ENCODE measurements at regions not wholly inside any gene's neighbourhood (a gene's known extent, or its start where the extent isn't known, plus 50 kb on each side); places are given as distances from the start of the nearest gene placed in this dataset.

DNA sequence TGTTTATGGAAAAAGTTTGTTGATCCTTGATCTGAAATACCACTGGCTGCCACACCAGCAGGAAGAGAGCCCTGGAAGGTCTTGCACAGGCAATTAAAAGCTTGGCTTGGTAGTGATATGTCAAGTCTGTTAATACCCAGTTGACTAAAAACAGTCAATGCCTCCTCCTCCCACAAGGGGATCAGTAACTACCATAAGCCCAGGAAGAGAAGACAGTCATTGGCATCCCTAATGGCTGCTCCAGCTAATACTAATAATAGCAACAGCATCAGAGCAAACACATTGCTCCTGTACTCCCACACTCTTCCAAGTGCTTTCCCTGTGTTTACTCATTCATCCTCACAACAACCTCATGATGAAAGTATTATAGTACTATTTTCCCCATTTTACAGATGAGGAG is 528.6 kb downstream of the TAFA4 start:
- TF ChIP-seq, protein P1, sequence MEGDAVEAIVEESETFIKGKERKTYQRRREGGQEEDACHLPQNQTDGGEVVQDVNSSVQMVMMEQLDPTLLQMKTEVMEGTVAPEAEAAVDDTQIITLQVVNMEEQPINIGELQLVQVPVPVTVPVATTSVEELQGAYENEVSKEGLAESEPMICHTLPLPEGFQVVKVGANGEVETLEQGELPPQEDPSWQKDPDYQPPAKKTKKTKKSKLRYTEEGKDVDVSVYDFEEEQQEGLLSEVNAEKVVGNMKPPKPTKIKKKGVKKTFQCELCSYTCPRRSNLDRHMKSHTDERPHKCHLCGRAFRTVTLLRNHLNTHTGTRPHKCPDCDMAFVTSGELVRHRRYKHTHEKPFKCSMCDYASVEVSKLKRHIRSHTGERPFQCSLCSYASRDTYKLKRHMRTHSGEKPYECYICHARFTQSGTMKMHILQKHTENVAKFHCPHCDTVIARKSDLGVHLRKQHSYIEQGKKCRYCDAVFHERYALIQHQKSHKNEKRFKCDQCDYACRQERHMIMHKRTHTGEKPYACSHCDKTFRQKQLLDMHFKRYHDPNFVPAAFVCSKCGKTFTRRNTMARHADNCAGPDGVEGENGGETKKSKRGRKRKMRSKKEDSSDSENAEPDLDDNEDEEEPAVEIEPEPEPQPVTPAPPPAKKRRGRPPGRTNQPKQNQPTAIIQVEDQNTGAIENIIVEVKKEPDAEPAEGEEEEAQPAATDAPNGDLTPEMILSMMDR (IDR thresholded peaks at IDR 0.05; ENCODE audit: low read depth, low read length): no peak
- TF ChIP-seq MYC (IDR thresholded peaks at IDR 0.05; ENCODE audit: low read depth, low read length) (no peak), POLR2A (IDR thresholded peaks at IDR 0.05; ENCODE audit: extremely low read depth, insufficient read length) (no peak)

Data from NB4 (cell line).